ENCODE measurements at regions not wholly inside any gene's neighbourhood (a gene's known extent, or its start where the extent isn't known, plus 50 kb on each side); places are given as distances from the start of the nearest gene placed in this dataset.

- ChIA-PET POLR2A (ENCODE audit: unreplicated experiment) (no interaction called here), CTCF (interaction anchor here (0.5 kb wide), 1 partner anchor 49 kb away, joined by 4 read pairs; no protein-coding TSS in a partner anchor)
- no peak overlapping the region for H2BK120ac ChIP-seq (ENCODE audit: low read depth, low read length)
- no peak overlapping the region for H3K4me2 ChIP-seq (ENCODE audit: low read depth, low read length)
- H3K27me3 ChIP-seq (ENCODE audit: control insufficient read depth, insufficient read depth, low read length), result peaks cover 4% of the 10 kb centered on the region
- H4K5ac ChIP-seq (ENCODE audit: low read depth, low read length), result no peak overlapping the region
- no peak overlapping the region for H2AK5ac ChIP-seq (ENCODE audit: low read depth, low read length)
- peak overlapping the region; percentile 3 for H2AFZ ChIP-seq (replicated peaks; ENCODE audit: low read length, poor library complexity)
- H3K56ac ChIP-seq (ENCODE audit: extremely low read depth, insufficient read depth, low read length), result no peak overlapping the region
- dilution Hi-C loops (cut with HindIII; ENCODE audit: low sequenced_read_pairs, unreplicated experiment) (no loop called here), in situ Hi-C loops (cut with MboI; ENCODE audit: low sequenced_read_pairs) (no loop called here), intact Hi-C loops (cut with micrococcal nuclease) (no loop called here)
- no peaks in the 10 kb centered on the region for H3K9me3 ChIP-seq (ENCODE audit: control insufficient read depth, insufficient read depth, low read length)
- no peak overlapping the region for H3K4me3 ChIP-seq (ENCODE audit: insufficient read depth, low read depth, low read length)
- H3K9ac ChIP-seq (ENCODE audit: low read depth, low read length), result no peak overlapping the region
- H3K9me1 ChIP-seq (ENCODE audit: insufficient read depth, low read length), result no peaks in the 10 kb centered on the region
- no peaks in the 10 kb centered on the region for H4K20me1 ChIP-seq (ENCODE audit: insufficient read depth, low read length)
- H3K18ac ChIP-seq (ENCODE audit: low read depth, low read length), result no peak overlapping the region
- no peak overlapping the region for H3K27ac ChIP-seq (ENCODE audit: insufficient read depth, low read length)
- no peak overlapping the region for H4K8ac ChIP-seq (ENCODE audit: low read depth in 2 of 2, low read length in 2 of 2)
- H3K14ac ChIP-seq (replicated peaks; ENCODE audit: low read depth, low read length), result no peak overlapping the region
- ATAC-seq (ENCODE audit: low read depth), result no peak
- TF ChIP-seq CHD1 (IDR thresholded peaks at IDR 0.05; ENCODE audit: low read depth, low read length) (no peak), USF2 (IDR thresholded peaks at IDR 0.05; ENCODE audit: low read depth, low read length) (no peak), BHLHE40 (IDR thresholded peaks at IDR 0.05; ENCODE audit: low read depth, low read length) (no peak), MXI1 (IDR thresholded peaks at IDR 0.05; ENCODE audit: borderline replicate concordance, low read depth, low read length) (no peak), RAD21 (IDR thresholded peaks at IDR 0.05; ENCODE audit: low read length) (no peak), POLR2A (IDR thresholded peaks at IDR 0.05; ENCODE audit: low read depth, low read length) (no peak), RCOR1 (IDR thresholded peaks at IDR 0.05; ENCODE audit: insufficient replicate concordance, low read length) (no peak), SMC3 (IDR thresholded peaks at IDR 0.05; ENCODE audit: low read depth, low read length) (no peak), CTCF (conservative IDR thresholded peaks at IDR 0.05; ENCODE audit: low read depth, low read length) (no peak), ELK1 (IDR thresholded peaks at IDR 0.05; ENCODE audit: borderline replicate concordance, low read depth, low read length) (no peak), MAFK (IDR thresholded peaks at IDR 0.05; ENCODE audit: low read depth, low read length) (no peak)
- H2BK5ac ChIP-seq (ENCODE audit: low read depth, low read length, poor library complexity, severe bottlenecking), result no peak overlapping the region
- H3K23ac ChIP-seq (ENCODE audit: low read depth, low read length), result no peak overlapping the region
- WGBS, 2 experiments (ENCODE audit: extremely low coverage in 2 of 2, insufficient read length in 1 of 2), result 85% methylated on average over 4 of the region's 7 CpGs; no CpG with 5 or more reads in 1 of the 2 experiments
- no peak overlapping the region for H2BK15ac ChIP-seq (ENCODE audit: low read depth, low read length)
- no peaks in the 10 kb centered on the region for H3K36me3 ChIP-seq (ENCODE audit: control insufficient read depth, insufficient read depth, low read length)
- no peak overlapping the region for H2BK20ac ChIP-seq (ENCODE audit: low read depth, low read length)
- peaks cover 2% of the 10 kb centered on the region; the same call in 1 of the 2 replicates for H3K4me1 ChIP-seq (ENCODE audit: control insufficient read depth, insufficient read depth, low read length)
- H3K4ac ChIP-seq (ENCODE audit: low read depth, low read length), result no peak overlapping the region
- no peak overlapping the region for H4K91ac ChIP-seq (ENCODE audit: insufficient read depth, low read depth, low read length)
- no peaks in the 10 kb centered on the region for H3K79me1 ChIP-seq (ENCODE audit: low read depth in 1 of 2, low read length in 2 of 2)
- DNase-seq, result no peak
- H2AK9ac ChIP-seq (replicated peaks; ENCODE audit: low read depth, low read length, poor library complexity), result peak overlapping the region; percentile 72
- BruUV-seq (replicated peaks), result no TSS peak
These were observed 98.6 kb downstream of the TMEM17 start for GRCh38 chr2:62407401-62407800.

Data from IMR-90 (cell line).